ENCODE measurements at regions not wholly inside any gene's neighbourhood (a gene's known extent, or its start where the extent isn't known, plus 50 kb on each side); places are given as distances from the start of the nearest gene placed in this dataset.

DNA sequence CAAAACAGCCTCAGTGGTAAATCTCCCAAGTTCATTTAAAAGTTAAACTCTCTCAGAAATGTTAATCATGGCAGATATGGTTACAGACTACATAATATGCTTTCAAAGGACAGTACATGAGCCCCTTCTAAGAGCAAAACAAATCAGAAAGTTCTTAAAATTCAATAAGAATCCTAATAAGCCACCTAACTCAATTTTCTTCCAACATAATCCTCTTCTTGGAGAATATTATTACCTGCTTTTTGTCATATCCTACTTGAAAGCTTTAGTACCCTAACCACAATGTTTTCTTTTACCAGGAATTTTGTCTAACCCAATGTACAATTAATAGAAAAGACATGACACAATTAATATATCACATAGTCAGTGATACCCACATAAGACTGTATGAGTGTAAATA is 236.5 kb upstream of the ATP2B1 start:
- Histone ChIP-seq H3K4me1 (ENCODE audit: control insufficient read depth, insufficient read depth, low read length) (peaks cover 44% of the 10 kb centered on the region), H3K9me3 (replicated peaks; ENCODE audit: low read length) (no peaks in the 10 kb centered on the region), H3K27me3 (ENCODE audit: control insufficient read depth, insufficient read depth, low read length) (no peaks in the 10 kb centered on the region), H3K4me2 (ENCODE audit: low read length) (no peak overlapping the region), H3K36me3 (ENCODE audit: insufficient read depth, low read length) (no peaks in the 10 kb centered on the region), H3K4me3 (ENCODE audit: low read length) (no peak overlapping the region), H3K9ac (ENCODE audit: low read depth, low read length) (no peak overlapping the region)

DNA sequence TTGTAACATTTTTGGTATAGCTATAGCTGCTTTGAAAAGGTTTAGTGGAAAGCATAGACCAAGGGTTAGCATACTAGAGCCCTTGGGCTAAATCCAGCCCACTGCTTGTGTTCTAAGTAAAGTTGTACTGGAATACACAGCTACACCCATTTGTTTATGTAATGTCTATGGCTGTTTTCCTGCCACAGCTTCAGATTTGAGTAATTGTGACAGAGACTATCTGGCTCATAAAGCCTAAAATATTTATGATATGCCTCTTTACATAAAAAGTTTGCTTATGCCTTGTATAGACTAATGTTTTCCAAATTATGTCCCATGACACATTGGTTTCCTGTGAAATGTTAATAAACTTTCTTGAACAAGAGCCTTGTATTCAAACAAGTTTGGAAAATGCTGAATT is 234.8 kb upstream of the ATP2B1 start:
- H3K9ac ChIP-seq (ENCODE audit: low read depth, low read length): no peak overlapping the region
- H3K36me3 ChIP-seq (ENCODE audit: insufficient read depth, low read length): no peaks in the 10 kb centered on the region
- no peaks in the 10 kb centered on the region for H3K9me3 ChIP-seq (replicated peaks; ENCODE audit: low read length)
- H3K27me3 ChIP-seq (ENCODE audit: control insufficient read depth, insufficient read depth, low read length): no peaks in the 10 kb centered on the region
- no peak overlapping the region for H3K4me3 ChIP-seq (ENCODE audit: low read length)
- no peak overlapping the region for H3K4me2 ChIP-seq (ENCODE audit: low read length)
- peaks cover 28% of the 10 kb centered on the region for H3K4me1 ChIP-seq (ENCODE audit: control insufficient read depth, insufficient read depth, low read length)

DNA sequence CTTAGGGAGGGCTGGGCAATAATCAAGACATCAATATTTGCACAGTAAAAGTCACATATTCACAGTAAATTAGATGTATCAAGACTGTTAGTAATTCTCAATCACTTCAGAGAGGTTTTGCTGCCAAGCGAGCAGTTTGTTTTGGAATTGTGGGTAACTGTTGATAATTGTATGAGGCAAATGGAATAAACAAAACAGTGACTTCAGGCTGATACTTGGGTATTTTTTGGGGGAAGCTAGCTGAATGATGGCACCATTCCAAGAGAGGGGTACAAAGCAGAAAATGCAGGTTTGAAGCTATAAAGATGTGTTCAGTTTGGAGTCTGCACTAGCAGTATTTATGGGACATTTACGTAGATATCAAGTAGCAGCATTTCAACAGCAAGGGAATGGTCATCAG is 232.8 kb upstream of the ATP2B1 start:
- Histone ChIP-seq H3K9me3 (replicated peaks; ENCODE audit: low read length) (no peaks in the 10 kb centered on the region), H3K27me3 (ENCODE audit: control insufficient read depth, insufficient read depth, low read length) (no peaks in the 10 kb centered on the region), H3K4me2 (ENCODE audit: low read length) (no peak overlapping the region), H3K36me3 (ENCODE audit: insufficient read depth, low read length) (no peaks in the 10 kb centered on the region), H3K4me3 (ENCODE audit: low read length) (no peak overlapping the region), H3K4me1 (ENCODE audit: control insufficient read depth, insufficient read depth, low read length) (peaks cover 11% of the 10 kb centered on the region), H3K9ac (ENCODE audit: low read depth, low read length) (no peak overlapping the region)

DNA sequence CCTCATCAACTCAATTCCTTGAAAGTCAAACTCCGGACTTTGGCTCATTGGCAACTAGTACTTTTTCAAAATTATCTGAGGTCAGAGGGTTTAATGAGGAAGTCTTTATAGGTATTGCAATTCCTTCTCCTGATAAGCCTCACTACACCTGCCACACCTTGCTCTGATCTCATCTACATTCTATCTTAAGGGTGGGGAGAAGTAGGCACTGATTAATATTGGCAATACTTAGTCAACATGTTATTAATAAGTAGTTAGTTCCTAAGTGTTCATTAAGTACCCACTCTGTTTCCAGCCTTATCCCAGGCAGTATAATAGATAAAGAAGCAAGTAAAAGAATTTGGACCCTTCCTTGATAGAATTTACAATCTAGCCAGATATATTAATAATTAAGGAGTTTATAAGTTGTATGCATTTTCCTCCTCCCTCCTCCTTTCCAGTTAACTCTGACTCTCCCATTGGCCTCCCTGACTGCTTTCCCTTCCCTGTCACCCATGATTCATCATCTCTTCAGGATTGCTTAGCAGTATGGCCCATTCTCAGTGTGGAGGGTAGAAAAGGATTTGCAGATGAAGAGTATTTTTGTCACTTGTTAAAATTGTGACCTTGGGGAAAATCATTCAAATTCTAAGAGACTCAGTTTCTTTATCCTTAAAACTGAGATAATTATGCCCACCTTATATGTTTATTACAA is 231.0 kb upstream of the ATP2B1 start:
- peaks cover 11% of the 10 kb centered on the region for H3K4me1 ChIP-seq (ENCODE audit: control insufficient read depth, insufficient read depth, low read length)
- no peaks in the 10 kb centered on the region for H3K27me3 ChIP-seq (ENCODE audit: control insufficient read depth, insufficient read depth, low read length)
- no peaks in the 10 kb centered on the region for H3K36me3 ChIP-seq (ENCODE audit: insufficient read depth, low read length)
- no peak overlapping the region for H3K4me3 ChIP-seq (ENCODE audit: low read length)
- H3K9me3 ChIP-seq (replicated peaks; ENCODE audit: low read length): no peaks in the 10 kb centered on the region
- no peak overlapping the region for H3K4me2 ChIP-seq (ENCODE audit: low read length)
- no peak overlapping the region for H3K9ac ChIP-seq (ENCODE audit: low read depth, low read length)

DNA sequence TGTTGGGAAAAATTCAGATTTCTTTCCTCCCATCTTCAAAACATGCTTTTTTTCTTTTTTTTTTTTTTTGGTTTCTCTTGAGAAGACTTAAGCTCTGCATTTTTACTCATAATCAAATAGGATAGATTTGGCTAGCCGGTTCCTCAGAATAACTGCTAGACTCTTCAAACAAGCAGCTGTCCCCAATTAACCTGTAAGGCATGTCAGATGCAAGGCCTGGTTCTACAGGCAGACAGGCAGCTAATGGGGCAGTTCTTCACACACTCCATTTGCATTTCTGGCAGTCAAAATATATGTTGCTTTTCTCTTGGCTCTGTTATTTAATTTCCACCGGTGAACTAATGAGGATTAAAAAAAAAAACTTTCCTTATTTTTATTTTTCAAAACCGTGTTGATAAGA is 228.0 kb upstream of the ATP2B1 start:
- Histone ChIP-seq H3K4me3 (ENCODE audit: low read length) (no peak overlapping the region), H3K9me3 (replicated peaks; ENCODE audit: low read length) (no peaks in the 10 kb centered on the region), H3K36me3 (ENCODE audit: insufficient read depth, low read length) (no peaks in the 10 kb centered on the region), H3K27me3 (ENCODE audit: control insufficient read depth, insufficient read depth, low read length) (no peaks in the 10 kb centered on the region), H3K4me1 (ENCODE audit: control insufficient read depth, insufficient read depth, low read length) (peaks cover 3% of the 10 kb centered on the region), H3K4me2 (ENCODE audit: low read length) (no peak overlapping the region), H3K9ac (ENCODE audit: low read depth, low read length) (no peak overlapping the region)

DNA sequence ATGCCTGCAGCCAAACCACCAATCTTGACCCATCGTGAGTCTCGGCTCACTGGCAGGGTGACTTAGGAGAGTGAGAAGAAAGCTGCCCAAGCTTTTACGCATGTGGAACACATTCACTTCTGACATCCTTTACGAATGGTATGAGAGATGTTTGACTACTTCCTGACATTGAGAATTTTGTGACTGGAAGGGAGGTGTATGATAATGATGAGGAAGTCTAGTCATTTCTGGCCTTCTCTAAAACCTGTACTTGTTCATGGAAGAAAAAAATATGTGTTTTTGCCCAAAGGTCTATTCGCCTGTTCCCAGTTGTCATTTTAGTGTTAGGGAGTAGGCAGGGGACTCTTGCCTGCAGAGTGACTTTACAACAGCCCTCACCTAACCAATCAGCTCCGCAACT is 227.2 kb upstream of the ATP2B1 start:
- peaks cover 3% of the 10 kb centered on the region for H3K4me1 ChIP-seq (ENCODE audit: control insufficient read depth, insufficient read depth, low read length)
- no peak overlapping the region for H3K4me3 ChIP-seq (ENCODE audit: low read length)
- no peaks in the 10 kb centered on the region for H3K36me3 ChIP-seq (ENCODE audit: insufficient read depth, low read length)
- no peaks in the 10 kb centered on the region for H3K27me3 ChIP-seq (ENCODE audit: control insufficient read depth, insufficient read depth, low read length)
- no peak overlapping the region for H3K4me2 ChIP-seq (ENCODE audit: low read length)
- no peak overlapping the region for H3K9ac ChIP-seq (ENCODE audit: low read depth, low read length)
- no peaks in the 10 kb centered on the region for H3K9me3 ChIP-seq (replicated peaks; ENCODE audit: low read length)

DNA sequence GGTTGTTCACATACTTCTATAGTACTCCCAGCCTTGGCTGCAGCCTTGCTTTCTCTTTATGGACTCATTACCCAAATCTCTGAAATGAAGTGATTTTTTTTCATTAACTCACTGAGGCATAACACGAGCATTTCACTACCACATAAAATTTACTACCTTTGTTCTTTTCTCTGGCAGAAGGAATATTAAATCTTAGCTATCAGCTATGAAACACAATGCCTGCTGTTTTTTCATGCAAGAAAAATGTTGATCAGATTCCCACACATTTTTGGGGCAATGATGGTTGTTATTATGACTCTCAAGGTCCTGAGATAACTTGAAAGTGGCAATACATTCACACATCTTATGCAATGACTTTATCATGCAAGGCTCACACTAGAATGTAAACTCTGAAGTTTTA is 225.3 kb upstream of the ATP2B1 start:
- no peaks in the 10 kb centered on the region for H3K36me3 ChIP-seq (ENCODE audit: insufficient read depth, low read length)
- H3K9me3 ChIP-seq (replicated peaks; ENCODE audit: low read length): no peaks in the 10 kb centered on the region
- no peak overlapping the region for H3K4me2 ChIP-seq (ENCODE audit: low read length)
- H3K9ac ChIP-seq (ENCODE audit: low read depth, low read length): no peak overlapping the region
- no peak overlapping the region for H3K4me3 ChIP-seq (ENCODE audit: low read length)
- peaks cover 3% of the 10 kb centered on the region for H3K4me1 ChIP-seq (ENCODE audit: control insufficient read depth, insufficient read depth, low read length)
- H3K27me3 ChIP-seq (ENCODE audit: control insufficient read depth, insufficient read depth, low read length): no peaks in the 10 kb centered on the region

DNA sequence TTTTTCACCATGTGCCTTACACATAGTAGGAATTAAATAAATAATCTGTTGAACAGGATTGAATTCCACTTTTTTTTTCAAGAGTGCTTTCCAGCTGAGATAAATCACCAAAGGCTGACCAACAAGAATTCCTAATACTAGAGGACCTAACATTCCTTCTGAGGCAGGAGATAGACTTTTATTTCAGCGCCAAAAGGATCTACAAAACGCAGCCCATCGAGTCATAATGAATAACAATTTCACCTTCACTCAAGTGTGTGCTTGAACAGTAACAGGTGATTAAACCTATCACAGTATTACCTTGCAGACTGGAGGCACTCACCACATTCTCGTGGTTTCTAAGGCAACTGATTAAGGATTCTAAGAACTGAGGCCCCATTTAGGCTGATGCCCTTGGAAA is 224.3 kb upstream of the ATP2B1 start:
- H3K9me3 ChIP-seq (replicated peaks; ENCODE audit: low read length): no peaks in the 10 kb centered on the region
- H3K4me2 ChIP-seq (ENCODE audit: low read length): no peak overlapping the region
- H3K9ac ChIP-seq (ENCODE audit: low read depth, low read length): no peak overlapping the region
- no peaks in the 10 kb centered on the region for H3K36me3 ChIP-seq (ENCODE audit: insufficient read depth, low read length)
- H3K4me1 ChIP-seq (ENCODE audit: control insufficient read depth, insufficient read depth, low read length): peaks cover 3% of the 10 kb centered on the region
- H3K27me3 ChIP-seq (ENCODE audit: control insufficient read depth, insufficient read depth, low read length): no peaks in the 10 kb centered on the region
- no peak overlapping the region for H3K4me3 ChIP-seq (ENCODE audit: low read length)

DNA sequence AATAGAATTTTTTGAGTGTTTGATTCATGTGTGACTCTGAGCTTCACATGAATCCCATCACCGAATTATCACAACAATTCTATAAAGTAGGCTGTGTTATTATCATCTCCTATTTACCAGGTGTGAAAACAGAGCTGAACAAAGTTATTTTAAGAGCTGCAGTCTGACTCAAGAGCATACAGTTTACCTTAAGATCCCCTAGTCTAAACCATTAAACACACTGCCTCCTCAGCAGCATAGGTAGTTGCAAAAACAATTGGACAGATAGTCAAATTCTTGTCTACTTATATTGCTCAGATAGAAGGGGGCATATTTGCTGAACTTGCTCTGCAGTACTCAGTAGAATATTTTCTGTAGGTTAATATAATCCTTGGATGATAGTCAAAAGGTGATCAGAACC is 219.8 kb upstream of the ATP2B1 start:
- no peaks in the 10 kb centered on the region for H3K9me3 ChIP-seq (replicated peaks; ENCODE audit: low read length)
- no peak overlapping the region for H3K4me2 ChIP-seq (ENCODE audit: low read length)
- no peak overlapping the region for H3K9ac ChIP-seq (ENCODE audit: low read depth, low read length)
- H3K4me1 ChIP-seq (ENCODE audit: control insufficient read depth, insufficient read depth, low read length): peaks cover 3% of the 10 kb centered on the region
- no peaks in the 10 kb centered on the region for H3K36me3 ChIP-seq (ENCODE audit: insufficient read depth, low read length)
- H3K4me3 ChIP-seq (ENCODE audit: low read length): no peak overlapping the region
- no peaks in the 10 kb centered on the region for H3K27me3 ChIP-seq (ENCODE audit: control insufficient read depth, insufficient read depth, low read length)

DNA sequence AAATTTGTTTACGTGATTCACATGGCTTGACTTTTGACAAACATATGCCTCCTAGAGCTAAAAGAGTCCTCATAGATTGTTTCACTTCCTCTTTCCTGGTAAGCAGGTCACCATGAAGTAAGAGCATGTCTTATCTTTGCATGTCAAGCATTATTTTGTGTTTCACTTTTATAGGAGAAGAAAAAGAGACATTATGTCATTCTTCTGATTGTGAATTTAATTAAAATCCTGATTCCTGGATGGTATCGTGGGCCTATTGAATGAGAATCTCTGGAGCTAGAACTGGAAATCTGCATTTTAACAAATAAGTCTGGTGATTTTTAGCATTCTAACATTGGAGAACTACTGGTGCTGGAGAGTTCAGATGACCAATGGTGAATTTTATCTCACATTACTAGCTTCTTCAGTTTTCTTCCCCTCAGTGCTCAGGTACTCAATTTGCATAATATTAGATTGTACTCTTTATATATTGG is 218.6 kb upstream of the ATP2B1 start:
- Histone ChIP-seq H3K4me2 (ENCODE audit: low read length) (no peak overlapping the region), H3K4me3 (ENCODE audit: low read length) (no peak overlapping the region), H3K36me3 (ENCODE audit: insufficient read depth, low read length) (no peaks in the 10 kb centered on the region), H3K4me1 (ENCODE audit: control insufficient read depth, insufficient read depth, low read length) (no peaks in the 10 kb centered on the region), H3K9me3 (replicated peaks; ENCODE audit: low read length) (no peaks in the 10 kb centered on the region), H3K27me3 (ENCODE audit: control insufficient read depth, insufficient read depth, low read length) (no peaks in the 10 kb centered on the region), H3K9ac (ENCODE audit: low read depth, low read length) (no peak overlapping the region)

DNA sequence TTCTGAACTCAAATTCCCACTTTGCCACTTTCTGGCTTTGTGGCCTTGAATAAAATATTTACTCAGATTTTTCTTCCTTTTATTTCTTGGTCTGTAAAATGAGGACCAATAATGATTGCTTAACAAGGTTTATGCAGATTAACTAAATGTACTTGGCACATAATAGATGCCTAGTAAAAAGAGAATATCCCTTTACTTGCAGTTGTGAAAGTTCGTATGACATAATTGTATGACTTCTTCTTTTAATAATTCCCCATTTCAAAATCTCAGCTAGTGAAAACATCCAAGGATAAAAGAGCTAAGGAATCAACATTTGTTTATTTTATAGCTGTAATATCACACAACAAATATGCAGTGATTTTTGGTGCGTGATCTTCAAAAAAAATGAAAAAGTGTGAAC is 215.6 kb upstream of the ATP2B1 start:
- Histone ChIP-seq H3K9me3 (replicated peaks; ENCODE audit: low read length) (no peaks in the 10 kb centered on the region), H3K4me1 (ENCODE audit: control insufficient read depth, insufficient read depth, low read length) (no peaks in the 10 kb centered on the region), H3K27me3 (ENCODE audit: control insufficient read depth, insufficient read depth, low read length) (no peaks in the 10 kb centered on the region), H3K4me3 (ENCODE audit: low read length) (no peak overlapping the region), H3K9ac (ENCODE audit: low read depth, low read length) (no peak overlapping the region), H3K4me2 (ENCODE audit: low read length) (no peak overlapping the region), H3K36me3 (ENCODE audit: insufficient read depth, low read length) (no peaks in the 10 kb centered on the region)

DNA sequence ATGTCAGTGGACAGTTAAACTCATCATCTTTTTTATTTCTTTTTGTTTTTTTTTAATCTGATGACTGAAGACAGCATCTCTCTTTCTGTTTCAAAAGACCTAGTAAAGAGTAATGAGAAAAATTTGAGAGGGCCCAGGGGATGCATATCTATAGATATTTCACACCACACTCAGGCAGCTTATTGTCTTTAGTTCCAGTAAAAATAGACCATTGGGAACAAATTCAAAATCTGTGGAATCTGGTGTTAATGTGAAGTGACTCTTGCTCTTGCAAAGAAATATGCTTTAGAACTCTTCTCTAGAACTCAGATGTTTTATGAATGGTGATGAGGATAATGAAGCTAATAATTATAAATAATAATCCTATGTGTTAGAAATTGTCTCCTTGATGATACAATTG is 214.5 kb upstream of the ATP2B1 start:
- H3K36me3 ChIP-seq (ENCODE audit: insufficient read depth, low read length): no peaks in the 10 kb centered on the region
- H3K4me1 ChIP-seq (ENCODE audit: control insufficient read depth, insufficient read depth, low read length): no peaks in the 10 kb centered on the region
- H3K27me3 ChIP-seq (ENCODE audit: control insufficient read depth, insufficient read depth, low read length): no peaks in the 10 kb centered on the region
- no peaks in the 10 kb centered on the region for H3K9me3 ChIP-seq (replicated peaks; ENCODE audit: low read length)
- H3K9ac ChIP-seq (ENCODE audit: low read depth, low read length): no peak overlapping the region
- no peak overlapping the region for H3K4me3 ChIP-seq (ENCODE audit: low read length)
- H3K4me2 ChIP-seq (ENCODE audit: low read length): no peak overlapping the region
